IPS-18a (cell line): ENCODE measurements at regions not wholly inside any gene's neighbourhood (a gene's known extent, or its start where the extent isn't known, plus 50 kb on each side); places are given as distances from the start of the nearest gene placed in this dataset.

ENCODE experiments used
- H3K27ac ChIP-seq: one replicate; pipeline ENCODE4 v1.5.1; 2013; ENCODE audit warnings: low read length
- H3K27me3 ChIP-seq: one replicate; pipeline ENCODE4 v1.6.1; 2013; ENCODE audit warnings: mild to moderate bottlenecking, low read length; ENCODE audit not compliant: control insufficient read depth, insufficient read depth
- H3K36me3 ChIP-seq: one replicate; pipeline ENCODE4 v1.6.1; 2013; ENCODE audit warnings: low read depth, low read length; ENCODE audit not compliant: control insufficient read depth
- H3K4me1 ChIP-seq: one replicate; pipeline ENCODE4 v1.6.1; 2013; ENCODE audit warnings: low read depth, low read length; ENCODE audit not compliant: control insufficient read depth
- H3K4me3 ChIP-seq: one replicate; pipeline ENCODE4 v1.5.1; 2013; ENCODE audit warnings: low read length
- H3K9ac ChIP-seq: one replicate; pipeline ENCODE4 v1.6.1; 2013; ENCODE audit warnings: mild to moderate bottlenecking, low read length, moderate library complexity
- H3K9me3 ChIP-seq: one replicate; pipeline ENCODE4 v1.6.1; 2013; ENCODE audit warnings: low read depth, low read length; ENCODE audit not compliant: control insufficient read depth

- Histone ChIP-seq H3K27me3 (peaks cover 39% of the 10 kb centered on the region), H3K4me1 (peaks cover 38% of the 10 kb centered on the region), H3K9ac (no peak overlapping the region), H3K36me3 (no peaks in the 10 kb centered on the region), H3K4me3 (no peak overlapping the region), H3K9me3 (no peaks in the 10 kb centered on the region), H3K27ac (no peak overlapping the region)
Measured at GRCh38 chr2:219962801-219963200, 335.4 kb downstream of the SLC4A3 start.

- Histone ChIP-seq H3K9ac (no peak overlapping the region), H3K4me3 (peak overlapping the region; percentile 14), H3K9me3 (no peaks in the 10 kb centered on the region), H3K4me1 (peaks cover 34% of the 10 kb centered on the region), H3K36me3 (no peaks in the 10 kb centered on the region), H3K27me3 (peaks cover 39% of the 10 kb centered on the region), H3K27ac (no peak overlapping the region)
Measured at GRCh38 chr2:219965287-219966194, 338.1 kb downstream of the SLC4A3 start.

GRCh38 chr2:219967247-219968245 is 340.1 kb downstream of the SLC4A3 start:
- no peak overlapping the region for H3K4me3 ChIP-seq
- no peaks in the 10 kb centered on the region for H3K36me3 ChIP-seq
- H3K9me3 ChIP-seq: no peaks in the 10 kb centered on the region
- H3K4me1 ChIP-seq: peaks cover 30% of the 10 kb centered on the region
- H3K9ac ChIP-seq: no peak overlapping the region
- peaks cover 33% of the 10 kb centered on the region for H3K27me3 ChIP-seq
- no peak overlapping the region for H3K27ac ChIP-seq

GRCh38 chr2:219968685-219969345 is 341.4 kb downstream of the SLC4A3 start:
- Histone ChIP-seq H3K9me3 (no peaks in the 10 kb centered on the region), H3K36me3 (no peaks in the 10 kb centered on the region), H3K27me3 (peaks cover 21% of the 10 kb centered on the region), H3K9ac (no peak overlapping the region), H3K4me1 (peaks cover 30% of the 10 kb centered on the region), H3K27ac (no peak overlapping the region), H3K4me3 (no peak overlapping the region)

- no peak overlapping the region for H3K9ac ChIP-seq
- H3K27me3 ChIP-seq: peaks cover 14% of the 10 kb centered on the region
- no peaks in the 10 kb centered on the region for H3K9me3 ChIP-seq
- no peak overlapping the region for H3K4me3 ChIP-seq
- H3K27ac ChIP-seq: no peak overlapping the region
- H3K4me1 ChIP-seq: peaks cover 30% of the 10 kb centered on the region
- no peaks in the 10 kb centered on the region for H3K36me3 ChIP-seq
Measured at GRCh38 chr2:219969508-219969907, 342.1 kb downstream of the SLC4A3 start.

GRCh38 chr2:219973136-219973535 is 345.7 kb downstream of the SLC4A3 start:
- H3K4me1 ChIP-seq: no peaks in the 10 kb centered on the region
- H3K9ac ChIP-seq: no peak overlapping the region
- no peak overlapping the region for H3K27ac ChIP-seq
- H3K9me3 ChIP-seq: no peaks in the 10 kb centered on the region
- H3K27me3 ChIP-seq: no peaks in the 10 kb centered on the region
- no peak overlapping the region for H3K4me3 ChIP-seq
- H3K36me3 ChIP-seq: no peaks in the 10 kb centered on the region

GRCh38 chr2:219976871-219977270 is 349.4 kb downstream of the SLC4A3 start:
- Histone ChIP-seq H3K36me3 (no peaks in the 10 kb centered on the region), H3K27me3 (no peaks in the 10 kb centered on the region), H3K4me1 (no peaks in the 10 kb centered on the region), H3K9me3 (no peaks in the 10 kb centered on the region), H3K4me3 (no peak overlapping the region), H3K27ac (no peak overlapping the region), H3K9ac (no peak overlapping the region)

- Histone ChIP-seq H3K27ac (no peak overlapping the region), H3K36me3 (no peaks in the 10 kb centered on the region), H3K4me3 (no peak overlapping the region), H3K9me3 (no peaks in the 10 kb centered on the region), H3K9ac (no peak overlapping the region), H3K4me1 (no peaks in the 10 kb centered on the region), H3K27me3 (no peaks in the 10 kb centered on the region)
Measured at GRCh38 chr2:219980638-219981037, 353.2 kb downstream of the SLC4A3 start.

GRCh38 chr2:219983836-219984235 is 356.4 kb downstream of the SLC4A3 start:
- Histone ChIP-seq H3K4me1 (no peaks in the 10 kb centered on the region), H3K36me3 (no peaks in the 10 kb centered on the region), H3K27me3 (no peaks in the 10 kb centered on the region), H3K4me3 (no peak overlapping the region), H3K9me3 (no peaks in the 10 kb centered on the region), H3K9ac (no peak overlapping the region), H3K27ac (no peak overlapping the region)

- no peak overlapping the region for H3K9ac ChIP-seq
- H3K27ac ChIP-seq: no peak overlapping the region
- H3K4me1 ChIP-seq: no peaks in the 10 kb centered on the region
- H3K9me3 ChIP-seq: no peaks in the 10 kb centered on the region
- H3K4me3 ChIP-seq: no peak overlapping the region
- H3K27me3 ChIP-seq: no peaks in the 10 kb centered on the region
- no peaks in the 10 kb centered on the region for H3K36me3 ChIP-seq
Measured at GRCh38 chr2:219985017-219985416, 357.6 kb downstream of the SLC4A3 start.

- Histone ChIP-seq H3K27me3 (no peaks in the 10 kb centered on the region), H3K9me3 (no peaks in the 10 kb centered on the region), H3K27ac (no peak overlapping the region), H3K4me3 (no peak overlapping the region), H3K9ac (no peak overlapping the region), H3K36me3 (no peaks in the 10 kb centered on the region), H3K4me1 (no peaks in the 10 kb centered on the region)
Measured at GRCh38 chr2:219987830-219988229, 360.4 kb downstream of the SLC4A3 start.
